ENCODE measurements at regions not wholly inside any gene's neighbourhood (a gene's known extent, or its start where the extent isn't known, plus 50 kb on each side); places are given as distances from the start of the nearest gene placed in this dataset.

DNA sequence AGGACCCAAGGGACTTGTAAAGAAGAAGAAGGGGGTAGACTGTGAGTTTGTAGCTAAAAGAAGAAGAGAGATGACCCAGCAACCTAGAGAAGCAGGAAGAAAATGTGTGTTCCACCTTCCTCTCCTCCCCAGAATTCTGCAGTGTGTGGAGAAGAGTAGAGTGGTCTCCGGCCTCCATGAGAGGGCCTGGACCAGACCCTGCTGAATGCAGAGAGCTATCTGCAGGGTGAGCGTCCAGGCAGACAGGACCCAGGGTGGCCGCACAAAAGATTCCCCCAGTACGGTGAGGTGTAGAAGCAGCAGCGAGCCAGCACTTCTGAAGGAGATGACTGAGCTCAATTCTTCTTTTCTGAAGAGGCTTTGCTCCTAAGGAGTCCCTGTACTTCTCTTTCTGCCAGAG lies 239.7 kb upstream of the ANKRD30A start:
- POLR2A ChIA-PET: no interaction called here
- Histone ChIP-seq H3K9ac (ENCODE audit: low read length) (no peak overlapping the region), H2AFZ (ENCODE audit: low read depth, low read length, poor library complexity, severe bottlenecking) (no peak overlapping the region), H4K20me1 (ENCODE audit: insufficient read depth) (no peaks in the 10 kb centered on the region), H3K27me3 (ENCODE audit: insufficient read depth, low read length) (no peaks in the 10 kb centered on the region), H3K9me3 (ENCODE audit: control insufficient read depth in 1 of 2, insufficient read depth in 1 of 2, low read depth in 1 of 2, low read length in 2 of 2) (no peaks in the 10 kb centered on the region; a peak in 2 of 4 replicates), H3K4me3 (replicated peaks in 1 of 2; ENCODE audit: low read depth in 1 of 2, low read length in 2 of 2) (no peak overlapping the region), H3K9me2 (ENCODE audit: insufficient read depth) (no peaks in the 10 kb centered on the region), H3K4me1 (ENCODE audit: control insufficient read depth in 1 of 2, insufficient read depth in 2 of 2, low read length in 2 of 2) (no peaks in the 10 kb centered on the region), H3K79me2 (ENCODE audit: insufficient read depth, low read length) (no peaks in the 10 kb centered on the region), H3K36me3 (ENCODE audit: control insufficient read depth in 1 of 2, insufficient read depth in 2 of 2, low read length in 2 of 2) (no peaks in the 10 kb centered on the region), H3K4me2 (ENCODE audit: low read length) (no peak overlapping the region), H3K27ac (ENCODE audit: low read depth, low read length) (no peak overlapping the region)
- no peak for TF ChIP-seq SP1 (IDR thresholded peaks at IDR 0.05; ENCODE audit: low read depth)
- no peak for TF ChIP-seq CTCF (IDR thresholded peaks at IDR 0.05 in 2 of 3, conservative IDR thresholded peaks at IDR 0.05 in 1 of 3; ENCODE audit: borderline replicate concordance in 1 of 3, insufficient read depth in 1 of 3, low read depth in 2 of 3, low read length in 2 of 3)
- TF ChIP-seq SIN3A (IDR thresholded peaks at IDR 0.05; ENCODE audit: low read depth): no peak
- TF ChIP-seq, protein P1, sequence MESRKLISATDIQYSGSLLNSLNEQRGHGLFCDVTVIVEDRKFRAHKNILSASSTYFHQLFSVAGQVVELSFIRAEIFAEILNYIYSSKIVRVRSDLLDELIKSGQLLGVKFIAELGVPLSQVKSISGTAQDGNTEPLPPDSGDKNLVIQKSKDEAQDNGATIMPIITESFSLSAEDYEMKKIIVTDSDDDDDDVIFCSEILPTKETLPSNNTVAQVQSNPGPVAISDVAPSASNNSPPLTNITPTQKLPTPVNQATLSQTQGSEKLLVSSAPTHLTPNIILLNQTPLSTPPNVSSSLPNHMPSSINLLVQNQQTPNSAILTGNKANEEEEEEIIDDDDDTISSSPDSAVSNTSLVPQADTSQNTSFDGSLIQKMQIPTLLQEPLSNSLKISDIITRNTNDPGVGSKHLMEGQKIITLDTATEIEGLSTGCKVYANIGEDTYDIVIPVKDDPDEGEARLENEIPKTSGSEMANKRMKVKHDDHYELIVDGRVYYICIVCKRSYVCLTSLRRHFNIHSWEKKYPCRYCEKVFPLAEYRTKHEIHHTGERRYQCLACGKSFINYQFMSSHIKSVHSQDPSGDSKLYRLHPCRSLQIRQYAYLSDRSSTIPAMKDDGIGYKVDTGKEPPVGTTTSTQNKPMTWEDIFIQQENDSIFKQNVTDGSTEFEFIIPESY (IDR thresholded peaks at IDR 0.05; ENCODE audit: extremely low read depth, insufficient replicate concordance, low read length): no peak
- TF ChIP-seq POLR2AphosphoS5 (IDR thresholded peaks at IDR 0.05; ENCODE audit: low read depth, low read length): no peak
- no peak for TF ChIP-seq MAX (IDR thresholded peaks at IDR 0.05)
- TF ChIP-seq ELF1 (IDR thresholded peaks at IDR 0.05; ENCODE audit: borderline replicate concordance, low read depth): no peak
- no peak for TF ChIP-seq FOSL1 (IDR thresholded peaks at IDR 0.05; ENCODE audit: low read depth)
- no peak for TF ChIP-seq ZFX (IDR thresholded peaks at IDR 0.05)
- no peak for TF ChIP-seq RAD21 (IDR thresholded peaks at IDR 0.05; ENCODE audit: low read depth)
- TF ChIP-seq ZNF274 (IDR thresholded peaks at IDR 0.05; ENCODE audit: low read depth, low read length): no peak
- TF ChIP-seq, protein P2, sequence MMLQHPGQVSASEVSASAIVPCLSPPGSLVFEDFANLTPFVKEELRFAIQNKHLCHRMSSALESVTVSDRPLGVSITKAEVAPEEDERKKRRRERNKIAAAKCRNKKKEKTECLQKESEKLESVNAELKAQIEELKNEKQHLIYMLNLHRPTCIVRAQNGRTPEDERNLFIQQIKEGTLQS (IDR thresholded peaks at IDR 0.05): no peak
- no peak for TF ChIP-seq CBX3 (IDR thresholded peaks at IDR 0.05; ENCODE audit: low read depth)
- TF ChIP-seq JUND (IDR thresholded peaks at IDR 0.05): no peak
- no peak for TF ChIP-seq EZH2phosphoT487 (IDR thresholded peaks at IDR 0.05; ENCODE audit: borderline replicate concordance)
- TF ChIP-seq YY1 (IDR thresholded peaks at IDR 0.05; ENCODE audit: extremely low read depth, insufficient replicate concordance, low read depth, low read length): no peak
- TF ChIP-seq EGR1 (IDR thresholded peaks at IDR 0.05; ENCODE audit: low read depth): no peak
- TF ChIP-seq EZH2 (IDR thresholded peaks at IDR 0.05): no peak
- TF ChIP-seq REST (IDR thresholded peaks at IDR 0.05; ENCODE audit: low read depth): no peak
- TF ChIP-seq SRF (IDR thresholded peaks at IDR 0.05; ENCODE audit: low read depth): no peak
- intact Hi-C loops (cut with micrococcal nuclease): loop anchor here (10.0 kb wide), 1 partner anchor 869 kb away; no protein-coding TSS in a partner anchor
- CTCF ChIA-PET: no interaction called here
- RAD21 ChIA-PET (ENCODE audit: low non-redundant PET in 1 of 2, low total read pairs in 2 of 2, uncharacterized antibody in 2 of 2, unreplicated experiment in 2 of 2): no interaction called here
- DNase-seq (ENCODE audit: low read depth, low spot score): no peak
- ATAC-seq: no peak
- no TSS peak for BruUV-seq (replicated peaks)
